Neural cell (in vitro differentiated cells): ENCODE measurements at regions not wholly inside any gene's neighbourhood (a gene's known extent, or its start where the extent isn't known, plus 50 kb on each side); places are given as distances from the start of the nearest gene placed in this dataset.

ENCODE experiments used
- H2AFZ ChIP-seq: fragments of 200-600, 300-800 bp; sonication (generic), shearing (Covaris generic); 2 replicates; pipeline ENCODE4 v1.6.0; 2014; ENCODE audit warnings: low read depth, mild to moderate bottlenecking, antibody characterized with exemption, low read length, moderate library complexity
- H3F3A ChIP-seq: fragments of 200-600 bp; shearing (Covaris generic); 2 replicates; pipeline ENCODE4 v1.6.1; 2016; ENCODE audit warnings: mild to moderate bottlenecking, moderate library complexity, mixed read lengths, antibody characterized with exemption, low read length; ENCODE audit not compliant: insufficient read depth, poor library complexity, severe bottlenecking
- H3K27ac ChIP-seq: fragments of 200-600, 300-800 bp; sonication (generic), shearing (Covaris generic); 2 replicates; pipeline ENCODE4 v1.5.1; 2014; ENCODE audit warnings: mild to moderate bottlenecking, low read length, moderate library complexity
- H3K27me3 ChIP-seq: fragments of 300-800, 200-600 bp; sonication (generic), shearing (Covaris generic); 2 replicates; pipeline ENCODE4 v1.6.0; 2014; ENCODE audit warnings: mild to moderate bottlenecking, low read depth, low read length, moderate library complexity; ENCODE audit not compliant: insufficient read depth
- H3K36me3 ChIP-seq: fragments of 300-800, 200-600 bp; sonication (generic), shearing (Covaris generic); 2 replicates; pipeline ENCODE4 v1.5.1; 2014; ENCODE audit warnings: mild to moderate bottlenecking, antibody characterized with exemption, low read length, moderate library complexity; ENCODE audit not compliant: insufficient read depth
- H3K4me2 ChIP-seq: fragments of 300-800, 200-600 bp; sonication (generic), shearing (Covaris generic); 2 replicates; pipeline ENCODE4 v1.6.0; 2014; ENCODE audit warnings: mild to moderate bottlenecking, low read length
- H3K4me3 ChIP-seq: fragments of 300-800, 200-600 bp; sonication (generic), shearing (Covaris generic); 2 replicates; pipeline ENCODE4 v1.5.1; 2014; ENCODE audit warnings: mild to moderate bottlenecking, low read length, moderate library complexity
- H3K79me2 ChIP-seq: fragments of 200-600 bp; shearing (Covaris generic); replicated peaks from 2 replicates; pipeline ENCODE4 v1.6.0; 2014; ENCODE audit warnings: mild to moderate bottlenecking, low read length, moderate library complexity; ENCODE audit not compliant: insufficient read depth
- H3K9ac ChIP-seq: fragments of 300-800, 200-600 bp; sonication (generic), shearing (Covaris generic); 2 replicates; pipeline ENCODE4 v1.6.1; 2016; ENCODE audit warnings: mild to moderate bottlenecking, low read length, mixed read lengths
- H3K9me2 ChIP-seq: fragments of 200-600 bp; shearing (Covaris generic); 2 replicates; pipeline ENCODE4 v1.6.1; 2016; ENCODE audit warnings: mild to moderate bottlenecking, low read length, mixed read lengths; ENCODE audit not compliant: insufficient read depth
- H3K9me3 ChIP-seq: fragments of 200-600, 300-800 bp; sonication (generic), shearing (Covaris generic); 2 replicates; pipeline ENCODE4 v1.6.1; 2016; ENCODE audit warnings: mild to moderate bottlenecking, mixed run types, low read length, moderate library complexity, mixed read lengths
- H4K20me1 ChIP-seq: fragments of 200-600 bp; shearing (Covaris generic); 2 replicates; pipeline ENCODE4 v1.6.1; 2016; ENCODE audit warnings: mild to moderate bottlenecking, mixed run types; ENCODE audit not compliant: insufficient read depth
- EP300 ChIP-seq: fragments of 450-650 bp; conservative IDR thresholded peaks from 2 replicates; pipeline ENCODE4 v1.6.1; 2014; ENCODE audit warnings: antibody characterized with exemption, mild to moderate bottlenecking, moderate library complexity; ENCODE audit not compliant: poor library complexity, severe bottlenecking
- EZH2 ChIP-seq: fragments of 200-600, 300-800 bp; shearing (Covaris generic), sonication (generic); IDR thresholded peaks from 2 replicates; pipeline ENCODE4 v1.6.1; 2014; ENCODE audit warnings: antibody characterized with exemption, low read length, borderline replicate concordance, mild to moderate bottlenecking; ENCODE audit not compliant: insufficient read depth, poor library complexity, severe bottlenecking
- MXI1 ChIP-seq: fragments of 450-650 bp; conservative IDR thresholded peaks from 2 replicates; pipeline ENCODE4 v1.6.1; 2014; ENCODE audit warnings: antibody characterized with exemption, mild to moderate bottlenecking; ENCODE audit not compliant: poor library complexity, severe bottlenecking
- POLR2AphosphoS5 ChIP-seq: IDR thresholded peaks from 2 replicates; pipeline ENCODE4 v1.6.1; 2012
- RAD21 ChIP-seq: fragments of 450-650 bp; conservative IDR thresholded peaks from 2 replicates; pipeline ENCODE4 v1.6.1; 2014; ENCODE audit warnings: antibody characterized with exemption, mild to moderate bottlenecking, moderate library complexity
- SMC3 ChIP-seq: fragments of 450-650 bp; conservative IDR thresholded peaks from 2 replicates; pipeline ENCODE4 v1.6.1; 2014; ENCODE audit warnings: antibody characterized with exemption, mild to moderate bottlenecking, moderate library complexity; ENCODE audit not compliant: poor library complexity
- TAF1 ChIP-seq: IDR thresholded peaks from 2 replicates; pipeline ENCODE4 v1.6.1; 2012; ENCODE audit warnings: low read depth
- TF ChIP-seq, protein P1 (sequence below): IDR thresholded peaks from 2 replicates; pipeline ENCODE4 v1.6.1; 2012; ENCODE audit warnings: borderline replicate concordance
- TF ChIP-seq, protein P2 (sequence below): fragments of 450-650 bp; IDR thresholded peaks from 2 replicates; pipeline ENCODE4 v1.5.1; 2014; ENCODE audit warnings: antibody characterized with exemption, mild to moderate bottlenecking, moderate library complexity; ENCODE audit not compliant: poor library complexity, severe bottlenecking

DNA sequence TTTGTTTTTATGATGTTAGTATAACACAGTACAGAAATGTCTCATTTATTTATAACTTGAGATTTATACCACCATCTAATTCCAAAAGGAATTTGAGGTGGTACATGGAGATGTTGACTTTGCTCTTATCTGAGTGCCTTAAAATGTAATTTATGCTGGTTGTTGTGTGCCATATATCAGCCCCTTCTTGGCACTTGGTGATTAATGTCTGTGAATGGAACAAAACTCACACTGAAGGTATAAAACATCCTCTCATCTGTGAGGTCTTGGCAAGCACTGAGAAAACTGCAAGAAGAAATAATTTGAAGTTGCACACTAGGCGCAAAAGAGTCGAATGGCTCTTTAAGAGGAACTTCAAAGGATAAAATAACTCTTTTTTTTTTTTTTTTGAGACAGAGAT lies 240.4 kb downstream of the B3GLCT start:
- Histone ChIP-seq H4K20me1 (no peaks in the 10 kb centered on the region), H3K9me3 (no peaks in the 10 kb centered on the region), H3K9ac (no peak overlapping the region), H3K9me2 (no peaks in the 10 kb centered on the region), H3K79me2 (no peaks in the 10 kb centered on the region), H3K4me2 (no peak overlapping the region), H3K36me3 (no peaks in the 10 kb centered on the region), H3K27me3 (no peaks in the 10 kb centered on the region), H3K4me3 (no peak overlapping the region), H3K27ac (no peak overlapping the region), H2AFZ (no peak overlapping the region), H3F3A (no peaks in the 10 kb centered on the region)
- TF ChIP-seq EP300: no peak
- TF ChIP-seq SMC3: no peak
- TF ChIP-seq, protein P1, sequence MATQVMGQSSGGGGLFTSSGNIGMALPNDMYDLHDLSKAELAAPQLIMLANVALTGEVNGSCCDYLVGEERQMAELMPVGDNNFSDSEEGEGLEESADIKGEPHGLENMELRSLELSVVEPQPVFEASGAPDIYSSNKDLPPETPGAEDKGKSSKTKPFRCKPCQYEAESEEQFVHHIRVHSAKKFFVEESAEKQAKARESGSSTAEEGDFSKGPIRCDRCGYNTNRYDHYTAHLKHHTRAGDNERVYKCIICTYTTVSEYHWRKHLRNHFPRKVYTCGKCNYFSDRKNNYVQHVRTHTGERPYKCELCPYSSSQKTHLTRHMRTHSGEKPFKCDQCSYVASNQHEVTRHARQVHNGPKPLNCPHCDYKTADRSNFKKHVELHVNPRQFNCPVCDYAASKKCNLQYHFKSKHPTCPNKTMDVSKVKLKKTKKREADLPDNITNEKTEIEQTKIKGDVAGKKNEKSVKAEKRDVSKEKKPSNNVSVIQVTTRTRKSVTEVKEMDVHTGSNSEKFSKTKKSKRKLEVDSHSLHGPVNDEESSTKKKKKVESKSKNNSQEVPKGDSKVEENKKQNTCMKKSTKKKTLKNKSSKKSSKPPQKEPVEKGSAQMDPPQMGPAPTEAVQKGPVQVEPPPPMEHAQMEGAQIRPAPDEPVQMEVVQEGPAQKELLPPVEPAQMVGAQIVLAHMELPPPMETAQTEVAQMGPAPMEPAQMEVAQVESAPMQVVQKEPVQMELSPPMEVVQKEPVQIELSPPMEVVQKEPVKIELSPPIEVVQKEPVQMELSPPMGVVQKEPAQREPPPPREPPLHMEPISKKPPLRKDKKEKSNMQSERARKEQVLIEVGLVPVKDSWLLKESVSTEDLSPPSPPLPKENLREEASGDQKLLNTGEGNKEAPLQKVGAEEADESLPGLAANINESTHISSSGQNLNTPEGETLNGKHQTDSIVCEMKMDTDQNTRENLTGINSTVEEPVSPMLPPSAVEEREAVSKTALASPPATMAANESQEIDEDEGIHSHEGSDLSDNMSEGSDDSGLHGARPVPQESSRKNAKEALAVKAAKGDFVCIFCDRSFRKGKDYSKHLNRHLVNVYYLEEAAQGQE: no peak
- no peak for TF ChIP-seq EZH2
- no peak for TF ChIP-seq RAD21
- TF ChIP-seq, protein P2, sequence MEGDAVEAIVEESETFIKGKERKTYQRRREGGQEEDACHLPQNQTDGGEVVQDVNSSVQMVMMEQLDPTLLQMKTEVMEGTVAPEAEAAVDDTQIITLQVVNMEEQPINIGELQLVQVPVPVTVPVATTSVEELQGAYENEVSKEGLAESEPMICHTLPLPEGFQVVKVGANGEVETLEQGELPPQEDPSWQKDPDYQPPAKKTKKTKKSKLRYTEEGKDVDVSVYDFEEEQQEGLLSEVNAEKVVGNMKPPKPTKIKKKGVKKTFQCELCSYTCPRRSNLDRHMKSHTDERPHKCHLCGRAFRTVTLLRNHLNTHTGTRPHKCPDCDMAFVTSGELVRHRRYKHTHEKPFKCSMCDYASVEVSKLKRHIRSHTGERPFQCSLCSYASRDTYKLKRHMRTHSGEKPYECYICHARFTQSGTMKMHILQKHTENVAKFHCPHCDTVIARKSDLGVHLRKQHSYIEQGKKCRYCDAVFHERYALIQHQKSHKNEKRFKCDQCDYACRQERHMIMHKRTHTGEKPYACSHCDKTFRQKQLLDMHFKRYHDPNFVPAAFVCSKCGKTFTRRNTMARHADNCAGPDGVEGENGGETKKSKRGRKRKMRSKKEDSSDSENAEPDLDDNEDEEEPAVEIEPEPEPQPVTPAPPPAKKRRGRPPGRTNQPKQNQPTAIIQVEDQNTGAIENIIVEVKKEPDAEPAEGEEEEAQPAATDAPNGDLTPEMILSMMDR: no peak
- no peak for TF ChIP-seq MXI1
- no peak for TF ChIP-seq TAF1
- TF ChIP-seq POLR2AphosphoS5: no peak

DNA sequence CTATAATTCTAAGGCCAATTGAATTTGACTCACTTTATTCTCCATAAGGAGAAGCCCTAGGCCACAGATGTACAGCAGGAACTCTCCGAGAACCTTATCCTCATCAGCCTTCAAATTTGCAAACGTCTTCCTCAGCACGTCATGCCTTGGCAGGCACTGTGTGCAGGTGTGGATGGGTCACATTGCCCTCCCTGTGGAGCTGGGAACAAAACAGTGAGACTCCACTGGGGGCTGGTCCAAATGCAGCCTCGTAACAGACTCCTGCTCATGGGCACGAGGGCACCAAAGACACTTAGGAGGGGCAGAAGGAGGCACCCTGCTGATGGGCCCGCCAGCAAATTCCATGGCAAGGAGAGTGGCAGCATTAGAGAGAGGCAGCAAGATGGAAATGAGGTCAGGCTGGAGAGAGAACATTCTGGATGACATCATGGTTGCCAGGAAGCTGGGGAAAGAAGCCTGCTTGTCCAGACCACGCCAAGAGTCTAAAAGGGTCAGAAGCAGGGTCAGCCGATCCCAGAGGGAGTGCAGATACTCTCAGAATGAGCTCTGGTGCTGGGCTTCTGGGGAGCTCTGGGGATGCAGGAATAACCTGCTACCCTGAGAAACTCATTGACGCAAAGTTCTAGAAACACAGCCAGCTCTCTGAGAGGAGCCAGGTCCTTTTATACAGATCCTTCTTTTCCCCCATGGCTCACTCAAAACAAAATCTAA lies 242.2 kb downstream of the B3GLCT start:
- no peaks in the 10 kb centered on the region for H4K20me1 ChIP-seq
- no peak overlapping the region for H3K4me3 ChIP-seq
- H2AFZ ChIP-seq: no peak overlapping the region
- H3K36me3 ChIP-seq: no peaks in the 10 kb centered on the region
- H3F3A ChIP-seq: no peaks in the 10 kb centered on the region
- no peaks in the 10 kb centered on the region for H3K27me3 ChIP-seq
- TF ChIP-seq MXI1 (no peak), SMC3 (no peak), TAF1 (no peak), EP300 (no peak), RAD21 (no peak), POLR2AphosphoS5 (no peak), EZH2 (no peak)
- TF ChIP-seq, protein P2: no peak
- TF ChIP-seq, protein P1: no peak
- no peaks in the 10 kb centered on the region for H3K79me2 ChIP-seq
- H3K9ac ChIP-seq: no peak overlapping the region
- H3K27ac ChIP-seq: no peak overlapping the region
- no peaks in the 10 kb centered on the region for H3K9me2 ChIP-seq
- H3K9me3 ChIP-seq: no peaks in the 10 kb centered on the region
- no peak overlapping the region for H3K4me2 ChIP-seq
